ENCODE measurements at regions not wholly inside any gene's neighbourhood (a gene's known extent, or its start where the extent isn't known, plus 50 kb on each side); places are given as distances from the start of the nearest gene placed in this dataset.
"Not testable (repeated sequence)": the region's sequence is repeated elsewhere in the genome, so short reads cannot be mapped to it uniquely, and the experiment has no call there.

DNA sequence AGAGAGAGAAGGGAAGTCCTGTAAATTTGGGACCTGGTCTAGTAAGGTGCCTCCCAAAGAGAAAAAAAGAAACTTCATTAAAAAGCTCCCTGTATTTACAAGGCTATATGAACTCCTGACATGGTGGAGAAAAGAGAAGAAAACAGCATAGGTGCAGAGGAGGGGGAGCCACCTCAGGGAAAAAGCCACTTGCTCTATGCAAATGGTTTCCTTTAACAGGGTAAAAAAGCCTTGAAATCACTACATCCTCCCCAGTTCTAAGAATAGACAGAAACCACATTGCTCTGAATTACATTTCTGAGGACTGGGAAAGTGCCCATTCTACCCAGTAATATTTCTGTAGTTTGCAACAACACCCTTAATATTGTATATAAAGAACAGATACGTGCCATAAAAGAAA lies 165.5 kb downstream of the KLF8 start:
- 3% methylated on average over 1 of the region's 1 CpG for WGBS (ENCODE audit: missing lambda C conversion rate)
- CTCF ChIA-PET = no interaction called here

DNA sequence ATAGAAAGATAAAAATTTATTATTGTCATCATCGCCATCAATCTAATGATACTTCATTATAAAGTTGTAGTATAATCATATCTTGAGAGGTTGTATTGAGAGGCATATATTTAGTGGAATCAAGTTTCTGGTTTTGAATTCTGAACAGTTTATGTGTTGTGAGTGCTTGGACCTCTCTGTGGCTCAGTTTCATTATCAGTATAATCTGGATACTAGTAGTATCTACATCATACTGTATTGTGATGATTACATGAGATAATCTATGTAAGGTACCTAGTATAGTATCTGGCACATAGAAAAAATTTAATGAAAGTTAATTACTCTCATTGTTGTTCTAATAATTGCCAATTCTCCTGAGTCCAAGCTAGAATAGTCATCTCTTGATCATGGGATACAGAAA lies 161.2 kb upstream of the UBQLN2 start:
- no peaks in the 10 kb centered on the region for H3K4me1 ChIP-seq
- 30% methylated on average over 1 of the region's 1 CpG for WGBS (ENCODE audit: missing lambda C conversion rate)
- DNase-seq (ENCODE audit: low read depth in 1 of 2, low spot score in 1 of 2) (no peak), ATAC-seq (no peak), FAIRE-seq (no peak)
- POLR2A ChIA-PET = no interaction called here
- TF ChIP-seq NFE2L2 (conservative IDR thresholded peaks at IDR 0.05; ENCODE audit: low read length) (no peak), HOXA7 (CRISPR knock-in tag; IDR thresholded peaks at IDR 0.05) (no peak), HEYL (CRISPR knock-in tag; IDR thresholded peaks at IDR 0.05) (no peak), SREBF2 (IDR thresholded peaks at IDR 0.05) (no peak), RCOR1 (IDR thresholded peaks at IDR 0.05; ENCODE audit: low read depth, low read length) (no peak), EHMT2 (IDR thresholded peaks at IDR 0.05; ENCODE audit: low read depth) (no peak), JUNB (IDR thresholded peaks at IDR 0.05) (no peak), CBX8 (IDR thresholded peaks at IDR 0.05) (no peak), ESRRA (IDR thresholded peaks at IDR 0.05; ENCODE audit: borderline replicate concordance, low read length) (no peak), ZSCAN20 (CRISPR knock-in tag; IDR thresholded peaks at IDR 0.05) (no peak), MAFK (IDR thresholded peaks at IDR 0.05; ENCODE audit: partially characterized antibody) (no peak)
- CTCF ChIA-PET = no interaction called here
- no peaks in the 10 kb centered on the region for H3K9me3 ChIP-seq
- no peak overlapping the region for H3K4me2 ChIP-seq
- H3K27ac ChIP-seq = no peak overlapping the region
- H3K4me3 ChIP-seq = no peak overlapping the region

More for the DNA sequence above, 165.5 kb downstream of the KLF8 start:
- no peak for ATAC-seq
- H3K9me3 ChIP-seq = no peaks in the 10 kb centered on the region
- no peak for DNase-seq (ENCODE audit: low read depth in 1 of 2, low spot score in 1 of 2)
- FAIRE-seq = no peak
- no peaks in the 10 kb centered on the region for H3K4me1 ChIP-seq
- no peak overlapping the region for H3K4me3 ChIP-seq
- POLR2A ChIA-PET = no interaction called here
- TF ChIP-seq, protein P1, sequence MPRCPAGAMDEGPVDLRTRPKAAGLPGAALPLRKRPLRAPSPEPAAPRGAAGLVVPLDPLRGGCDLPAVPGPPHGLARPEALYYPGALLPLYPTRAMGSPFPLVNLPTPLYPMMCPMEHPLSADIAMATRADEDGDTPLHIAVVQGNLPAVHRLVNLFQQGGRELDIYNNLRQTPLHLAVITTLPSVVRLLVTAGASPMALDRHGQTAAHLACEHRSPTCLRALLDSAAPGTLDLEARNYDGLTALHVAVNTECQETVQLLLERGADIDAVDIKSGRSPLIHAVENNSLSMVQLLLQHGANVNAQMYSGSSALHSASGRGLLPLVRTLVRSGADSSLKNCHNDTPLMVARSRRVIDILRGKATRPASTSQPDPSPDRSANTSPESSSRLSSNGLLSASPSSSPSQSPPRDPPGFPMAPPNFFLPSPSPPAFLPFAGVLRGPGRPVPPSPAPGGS (IDR thresholded peaks at IDR 0.05) = no peak
- TF ChIP-seq SMC3 (IDR thresholded peaks at IDR 0.05) (no peak), BHLHE40 (IDR thresholded peaks at IDR 0.05; ENCODE audit: low read depth, low read length) (no peak), CHD4 (IDR thresholded peaks at IDR 0.05; ENCODE audit: borderline replicate concordance) (no peak), JUN (IDR thresholded peaks at IDR 0.05) (no peak), EHF (CRISPR knock-in tag; IDR thresholded peaks at IDR 0.05) (no peak), FOXS1 (CRISPR knock-in tag; IDR thresholded peaks at IDR 0.05) (no peak), CHD2 (IDR thresholded peaks at IDR 0.05; ENCODE audit: low read length, partially characterized antibody) (no peak), ZC3H11A (IDR thresholded peaks at IDR 0.05) (no peak), SREBF2 (IDR thresholded peaks at IDR 0.05) (no peak), EP300 (IDR thresholded peaks at IDR 0.05) (no peak), NR3C1 (IDR thresholded peaks at IDR 0.05) (no peak), POLR2AphosphoS2 (conservative IDR thresholded peaks at IDR 0.05; ENCODE audit: low read length) (no peak)
- TF ChIP-seq, protein P2, sequence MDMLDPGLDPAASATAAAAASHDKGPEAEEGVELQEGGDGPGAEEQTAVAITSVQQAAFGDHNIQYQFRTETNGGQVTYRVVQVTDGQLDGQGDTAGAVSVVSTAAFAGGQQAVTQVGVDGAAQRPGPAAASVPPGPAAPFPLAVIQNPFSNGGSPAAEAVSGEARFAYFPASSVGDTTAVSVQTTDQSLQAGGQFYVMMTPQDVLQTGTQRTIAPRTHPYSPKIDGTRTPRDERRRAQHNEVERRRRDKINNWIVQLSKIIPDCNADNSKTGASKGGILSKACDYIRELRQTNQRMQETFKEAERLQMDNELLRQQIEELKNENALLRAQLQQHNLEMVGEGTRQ (IDR thresholded peaks at IDR 0.05) = no peak
- TF ChIP-seq, protein P3, sequence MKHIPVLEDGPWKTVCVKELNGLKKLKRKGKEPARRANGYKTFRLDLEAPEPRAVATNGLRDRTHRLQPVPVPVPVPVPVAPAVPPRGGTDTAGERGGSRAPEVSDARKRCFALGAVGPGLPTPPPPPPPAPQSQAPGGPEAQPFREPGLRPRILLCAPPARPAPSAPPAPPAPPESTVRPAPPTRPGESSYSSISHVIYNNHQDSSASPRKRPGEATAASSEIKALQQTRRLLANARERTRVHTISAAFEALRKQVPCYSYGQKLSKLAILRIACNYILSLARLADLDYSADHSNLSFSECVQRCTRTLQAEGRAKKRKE (CRISPR knock-in tag; IDR thresholded peaks at IDR 0.05; ENCODE audit: low read depth) = no peak
- no peak overlapping the region for H3K4me2 ChIP-seq
- no peak overlapping the region for H3K27ac ChIP-seq

DNA sequence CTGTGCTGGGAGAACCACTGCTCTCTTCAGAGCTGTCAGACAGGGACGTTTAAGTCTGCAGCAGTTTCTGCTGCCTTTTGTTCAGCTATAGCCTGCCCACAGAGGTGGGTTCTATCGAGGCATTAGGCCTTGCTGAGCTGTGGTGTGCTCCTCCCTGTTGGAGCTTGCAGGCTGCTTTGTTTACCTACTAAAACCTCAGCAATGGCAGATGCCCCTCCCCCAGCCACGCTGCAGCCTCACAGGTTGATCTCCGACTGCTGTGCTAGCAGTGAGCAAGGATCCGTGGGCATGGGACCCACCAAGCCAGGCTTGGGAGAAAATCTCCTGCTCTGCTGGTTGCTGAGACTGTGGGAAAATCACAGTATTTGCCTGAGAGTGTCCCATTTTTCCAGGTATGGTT lies 133.8 kb upstream of the UBQLN2 start:
- Histone ChIP-seq H3K4me3 (no peak overlapping the region), H3K4me2 (no peak overlapping the region), H3K9me3 (no peaks in the 10 kb centered on the region), H3K27ac (no peak overlapping the region), H3K4me1 (no peaks in the 10 kb centered on the region)
- ChIA-PET POLR2A (no interaction called here), CTCF (no interaction called here)
- no peak for TF ChIP-seq EP300 (IDR thresholded peaks at IDR 0.05)
- no peak for TF ChIP-seq ZC3H11A (IDR thresholded peaks at IDR 0.05)
- no peak for TF ChIP-seq JUN (IDR thresholded peaks at IDR 0.05)
- TF ChIP-seq ZNF302 (CRISPR knock-in tag; IDR thresholded peaks at IDR 0.05) = no peak
- TF ChIP-seq FOXS1 (CRISPR knock-in tag; IDR thresholded peaks at IDR 0.05) = no peak
- TF ChIP-seq TP53 (CRISPR knock-in tag; IDR thresholded peaks at IDR 0.05) = no peak
- no peak for TF ChIP-seq KDM5A (IDR thresholded peaks at IDR 0.05)
- TF ChIP-seq MYC (IDR thresholded peaks at IDR 0.05; ENCODE audit: borderline replicate concordance, low read length) = no peak
- TF ChIP-seq, protein P4, sequence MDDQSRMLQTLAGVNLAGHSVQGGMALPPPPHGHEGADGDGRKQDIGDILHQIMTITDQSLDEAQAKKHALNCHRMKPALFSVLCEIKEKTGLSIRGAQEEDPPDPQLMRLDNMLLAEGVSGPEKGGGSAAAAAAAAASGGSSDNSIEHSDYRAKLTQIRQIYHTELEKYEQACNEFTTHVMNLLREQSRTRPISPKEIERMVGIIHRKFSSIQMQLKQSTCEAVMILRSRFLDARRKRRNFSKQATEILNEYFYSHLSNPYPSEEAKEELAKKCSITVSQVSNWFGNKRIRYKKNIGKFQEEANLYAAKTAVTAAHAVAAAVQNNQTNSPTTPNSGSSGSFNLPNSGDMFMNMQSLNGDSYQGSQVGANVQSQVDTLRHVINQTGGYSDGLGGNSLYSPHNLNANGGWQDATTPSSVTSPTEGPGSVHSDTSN (IDR thresholded peaks at IDR 0.05) = no peak
- TF ChIP-seq POLR2A (IDR thresholded peaks at IDR 0.05; ENCODE audit: low read length) = no peak
- no peak for FAIRE-seq
- no peak for DNase-seq (ENCODE audit: low read depth in 1 of 2, low spot score in 1 of 2)
- WGBS (ENCODE audit: missing lambda C conversion rate) = no CpG with 5 or more reads among the region's 5 CpGs
- no peak for ATAC-seq

DNA sequence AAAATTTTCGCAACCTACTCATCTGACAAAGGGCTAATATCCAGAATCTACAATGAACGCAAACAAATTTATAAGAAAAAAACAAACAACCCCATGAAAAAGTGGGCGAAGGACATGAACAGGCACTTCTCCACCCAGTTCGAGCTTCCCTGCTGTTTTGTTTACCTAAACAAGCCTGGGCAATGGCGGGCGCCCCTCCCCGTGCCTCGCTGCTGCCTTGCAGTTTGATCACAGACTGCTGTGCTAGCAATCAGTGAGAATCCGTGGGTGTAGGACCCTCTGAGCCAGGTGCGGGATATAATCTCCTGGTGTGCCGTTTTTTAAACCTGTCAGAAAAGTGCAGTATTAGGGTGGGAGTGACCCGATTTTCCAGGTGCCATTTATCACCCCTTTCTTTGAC lies 111.4 kb upstream of the UBQLN2 start:
- H3K9me3 ChIP-seq; POLR2A ChIA-PET; H3K4me1 ChIP-seq; CTCF ChIA-PET; H3K4me2 ChIP-seq; H3K27ac ChIP-seq; FAIRE-seq; DNase-seq (ENCODE audit: low read depth in 1 of 2, low spot score in 1 of 2); H3K4me3 ChIP-seq; ATAC-seq: not testable (repeated sequence)
- WGBS (ENCODE audit: missing lambda C conversion rate) = 24% methylated on average over 12 of the region's 12 CpGs

All from A549 (cell line).